HK-2 (cell line): ENCODE measurements at regions not wholly inside any gene's neighbourhood (a gene's known extent, or its start where the extent isn't known, plus 50 kb on each side); places are given as distances from the start of the nearest gene placed in this dataset.
"Not testable (repeated sequence)": the region's sequence is repeated elsewhere in the genome, so short reads cannot be mapped to it uniquely, and the experiment has no call there.

Experiments
- DNase-seq: peaks from one replicate; pipeline ENCODE4 v3.0.0-alpha.2; 2018; ENCODE audit not compliant: unreplicated experiment

- DNase-seq, result no peak
These were observed 179.1 kb upstream of the IL1RAPL1 start for GRCh38 chrX:28408017-28408723.

- no peak for DNase-seq
These were observed 188.9 kb upstream of the IL1RAPL1 start for GRCh38 chrX:28398342-28398741.

GRCh38 chrX:28391528-28391927 lies 195.7 kb upstream of the IL1RAPL1 start:
- DNase-seq, result no peak

- no peak for DNase-seq
These were observed 208.1 kb upstream of the IL1RAPL1 start for GRCh38 chrX:28379103-28379502.

- not testable (repeated sequence) for DNase-seq
These were observed 219.6 kb upstream of the IL1RAPL1 start for GRCh38 chrX:28367649-28368048.

- no peak for DNase-seq
These were observed 235.4 kb upstream of the IL1RAPL1 start for GRCh38 chrX:28351801-28352200.

- DNase-seq, result no peak
These were observed 237.4 kb upstream of the IL1RAPL1 start for GRCh38 chrX:28349888-28350287.

- DNase-seq, result no peak
These were observed 239.8 kb upstream of the IL1RAPL1 start for GRCh38 chrX:28347476-28347875.

GRCh38 chrX:28329156-28329555 lies 258.1 kb upstream of the IL1RAPL1 start:
- DNase-seq, result no peak

- DNase-seq, result no peak
These were observed 262.9 kb upstream of the IL1RAPL1 start for GRCh38 chrX:28324321-28324721.

GRCh38 chrX:28321286-28321685 lies 266.0 kb upstream of the IL1RAPL1 start:
- no peak for DNase-seq

GRCh38 chrX:28312965-28313364 lies 274.3 kb upstream of the IL1RAPL1 start:
- DNase-seq, result no peak

GRCh38 chrX:28312259-28312658 lies 275.0 kb upstream of the IL1RAPL1 start:
- DNase-seq, result no peak

GRCh38 chrX:28311466-28311865 lies 275.8 kb upstream of the IL1RAPL1 start:
- DNase-seq, result no peak

GRCh38 chrX:28303486-28303885 lies 283.8 kb upstream of the IL1RAPL1 start:
- no peak for DNase-seq

GRCh38 chrX:28278726-28279125 lies 297.5 kb upstream of the DCAF8L1 start:
- DNase-seq, result no peak

- DNase-seq, result no peak
These were observed 297.0 kb upstream of the DCAF8L1 start for GRCh38 chrX:28278251-28278650.

GRCh38 chrX:28273736-28274135 lies 292.5 kb upstream of the DCAF8L1 start:
- no peak for DNase-seq

GRCh38 chrX:28246675-28247074 lies 265.4 kb upstream of the DCAF8L1 start:
- no peak for DNase-seq

- no peak for DNase-seq
These were observed 248.0 kb upstream of the DCAF8L1 start for GRCh38 chrX:28229217-28229616.

GRCh38 chrX:28225513-28225912 lies 244.3 kb upstream of the DCAF8L1 start:
- no peak for DNase-seq

- no peak for DNase-seq
These were observed 242.7 kb upstream of the DCAF8L1 start for GRCh38 chrX:28223991-28224390.

GRCh38 chrX:28223469-28223868 lies 242.2 kb upstream of the DCAF8L1 start:
- no peak for DNase-seq

GRCh38 chrX:28205905-28206304 lies 224.7 kb upstream of the DCAF8L1 start:
- no peak for DNase-seq
